T-cell (primary cell): ENCODE measurements at regions not wholly inside any gene's neighbourhood (a gene's known extent, or its start where the extent isn't known, plus 50 kb on each side); places are given as distances from the start of the nearest gene placed in this dataset.

Experiments
- ATAC-seq, 4 experiments: fragments of 200-7000 bp in 3 of 4; fragments of 150-1000 bp in 1 of 4; cut with Tn5 transposase; replicated peaks in 1 of 4; 1 replicate in 3 of 4; 2 replicates in 1 of 4; pipeline ENCODE4 v1.10.0; 2021; ENCODE audit warnings: moderate library complexity in 3 of 4, mild to moderate bottlenecking in 2 of 4, moderate number of reproducible peaks in 1 of 4
- CTCF ChIA-PET, 2 donors: fragments of 300-600 bp; sonication (Branson Sonifier 250); formaldehyde crosslinking; loops; one replicate each; lab custom pipeline; 2022; ENCODE audit warnings: antibody characterized with exemption in 2 of 2; lab: Charles Lee
- POLR2A ChIA-PET, 2 donors: fragments of 300-600 bp; sonication (Branson Sonifier 250); formaldehyde crosslinking; loops; one replicate each; lab custom pipeline; 2022; ENCODE audit warnings: antibody characterized with exemption in 2 of 2; lab: Charles Lee
- DNase-seq, 35 experiments: peaks; one replicate each; pipeline versions ENCODE4 v3.0.0 to v3.0.0-alpha.2; 2013 to 2023
- H3K27ac ChIP-seq: one replicate; pipeline ENCODE4 v1.5.1; 2013; ENCODE audit warnings: low read length
- H3K27me3 ChIP-seq, 2 experiments: replicated peaks in 1 of 2; 1 replicate in 1 of 2; 2 replicates in 1 of 2; pipeline versions ENCODE4 v1.6.1 to v1.7.0; 2013; ENCODE audit warnings: low read length in 1 of 2, mixed read lengths in 1 of 2; ENCODE audit not compliant: control insufficient read depth in 2 of 2, insufficient read depth in 2 of 2; ENCODE audit errors: extremely low read depth in 1 of 2
- H3K36me3 ChIP-seq, 2 donors: 1 replicate in 1 of 2; 2 replicates in 1 of 2; pipeline versions ENCODE4 v1.6.1 to v1.7.0; 2013; ENCODE audit warnings: low read length in 1 of 2; ENCODE audit not compliant: control insufficient read depth in 2 of 2, insufficient read depth in 1 of 2; ENCODE audit errors: extremely low read depth in 1 of 2
- H3K4me1 ChIP-seq, 2 experiments: 1 replicate in 1 of 2; 2 replicates in 1 of 2; pipeline versions ENCODE4 v1.6.1 to v1.7.0; 2013; ENCODE audit warnings: low read length in 2 of 2, mixed read lengths in 1 of 2; ENCODE audit not compliant: insufficient read depth in 2 of 2, control insufficient read depth in 1 of 2; ENCODE audit errors: extremely low read depth in 1 of 2
- H3K4me3 ChIP-seq, 2 donors: 1 replicate in 1 of 2; 2 replicates in 1 of 2; pipeline versions ENCODE4 v1.5.1 to v1.7.0; 2013; ENCODE audit warnings: mild to moderate bottlenecking in 2 of 2, low read length in 1 of 2, moderate library complexity in 1 of 2; ENCODE audit not compliant: control insufficient read depth in 1 of 2; ENCODE audit errors: extremely low read depth in 1 of 2
- H3K9me3 ChIP-seq: 2 replicates; pipeline ENCODE4 v1.7.0; 2013
- H3K27ac Mint-ChIP-seq, 2 donors: one replicate each; pipeline ENCODE4 v1.8.0; 2020 to 2021; ENCODE audit warnings: mild to moderate bottlenecking in 2 of 2, mixed read lengths in 2 of 2
- H3K27me3 Mint-ChIP-seq, 2 donors: one replicate each; pipeline ENCODE4 v1.8.0; 2021 to 2022; ENCODE audit warnings: mixed read lengths in 2 of 2
- H3K36me3 Mint-ChIP-seq: one replicate; pipeline ENCODE4 v1.8.0; 2021; ENCODE audit warnings: mixed read lengths
- H3K4me1 Mint-ChIP-seq, 3 donors: one replicate each; pipeline ENCODE4 v1.8.0; 2020 to 2022; ENCODE audit warnings: mixed read lengths in 3 of 3, mild to moderate bottlenecking in 1 of 3
- H3K4me3 Mint-ChIP-seq, 3 donors: one replicate each; pipeline ENCODE4 v1.8.0; 2020 to 2022; ENCODE audit warnings: mild to moderate bottlenecking in 3 of 3, mixed read lengths in 3 of 3, moderate library complexity in 3 of 3
- H3K9me3 Mint-ChIP-seq, 3 donors: one replicate each; pipeline ENCODE4 v1.8.0; 2020 to 2022; ENCODE audit warnings: mixed read lengths in 3 of 3
- WGBS: methylation state at CpG from one replicate; pipeline ENCODE4 v1.1.5; 2013; ENCODE audit warnings: missing lambda C conversion rate; ENCODE audit not compliant: insufficient coverage; 5-methylcytosine and 5-hydroxymethylcytosine counted together

GRCh38 chr18:30081122-30081521 is 961.4 kb downstream of the DSC3 start:
- Histone ChIP-seq H3K27me3 (no peaks in the 10 kb centered on the region), H3K36me3 (no peaks in the 10 kb centered on the region), H3K4me3 (no peak overlapping the region), H3K4me1 (no peaks in the 10 kb centered on the region), H3K27ac (no peak overlapping the region), H3K9me3 (no peaks in the 10 kb centered on the region)
- DNase-seq, result no peak
- Mint-ChIP-seq H3K27me3 (no peaks in the 10 kb centered on the region), H3K36me3 (no peaks in the 10 kb centered on the region), H3K9me3 (peaks cover 18 to 35% (median 21%) of the 10 kb centered on the region in 3 donors), H3K4me3 (no peak overlapping the region), H3K27ac (no peak overlapping the region), H3K4me1 (no peaks in the 10 kb centered on the region)
- ChIA-PET CTCF (interaction anchor here in 1 of 2 donors (0.9 kb wide), 1 partner anchor 667 kb away, joined by 4 read pairs; no protein-coding TSS in a partner anchor), POLR2A (no interaction called here)
- ATAC-seq, result no peak

- POLR2A ChIA-PET, result no interaction called here
- ATAC-seq, result no peak
- H3K27ac ChIP-seq, result no peak overlapping the region
Observed at GRCh38 chr18:30072609-30073385, 969.7 kb downstream of the DSC3 start.

GRCh38 chr18:30066288-30066687 is 976.3 kb downstream of the DSC3 start:
- H3K27ac ChIP-seq, result no peak overlapping the region
- ChIA-PET CTCF (interaction anchor here in 1 of 2 donors (0.5 kb wide), 1 partner anchor 194 kb away, joined by 10 read pairs; no protein-coding TSS in a partner anchor), POLR2A (no interaction called here)
- DNase-seq (no peak), ATAC-seq (no peak)
- peaks cover 0 to 51% (median 19%) of the 10 kb centered on the region in 3 donors for H3K9me3 Mint-ChIP-seq
- no peak overlapping the region for H3K4me3 ChIP-seq
- no peaks in the 10 kb centered on the region for H3K4me1 ChIP-seq
- H3K4me1 Mint-ChIP-seq, result no peaks in the 10 kb centered on the region
- H3K9me3 ChIP-seq, result no peaks in the 10 kb centered on the region
- no peak overlapping the region for H3K4me3 Mint-ChIP-seq
- WGBS, result no CpG with 5 or more reads among the region's 3 CpGs
- H3K36me3 ChIP-seq, result no peaks in the 10 kb centered on the region
- no peak overlapping the region for H3K27ac Mint-ChIP-seq
- H3K27me3 ChIP-seq, result no peaks in the 10 kb centered on the region
- H3K27me3 Mint-ChIP-seq, result no peaks in the 10 kb centered on the region
- H3K36me3 Mint-ChIP-seq, result no peaks in the 10 kb centered on the region

More at GRCh38 chr18:30072609-30073385, 969.7 kb downstream of the DSC3 start:
- WGBS, result 10% methylated on average over 2 of the region's 5 CpGs
- Histone ChIP-seq H3K27me3 (no peaks in the 10 kb centered on the region), H3K9me3 (peaks cover 2% of the 10 kb centered on the region), H3K4me1 (no peaks in the 10 kb centered on the region), H3K4me3 (no peak overlapping the region), H3K36me3 (no peaks in the 10 kb centered on the region)
- CTCF ChIA-PET, result no interaction called here
- Mint-ChIP-seq H3K9me3 (peaks cover 22 to 39% (median 23%) of the 10 kb centered on the region in 3 donors), H3K27me3 (no peaks in the 10 kb centered on the region), H3K36me3 (no peaks in the 10 kb centered on the region), H3K4me3 (no peak overlapping the region), H3K4me1 (no peaks in the 10 kb centered on the region), H3K27ac (no peak overlapping the region)
- DNase-seq, result no peak

- peaks cover 9 to 29% (median 25%) of the 10 kb centered on the region in 3 donors for H3K9me3 Mint-ChIP-seq
- Histone ChIP-seq H3K27me3 (no peaks in the 10 kb centered on the region), H3K4me3 (no peak overlapping the region), H3K4me1 (no peaks in the 10 kb centered on the region), H3K27ac (no peak overlapping the region), H3K9me3 (no peaks in the 10 kb centered on the region), H3K36me3 (no peaks in the 10 kb centered on the region)
- no peak for DNase-seq
- H3K27me3 Mint-ChIP-seq, result no peaks in the 10 kb centered on the region
- no peak overlapping the region for H3K27ac Mint-ChIP-seq
- no peak for ATAC-seq
- no peaks in the 10 kb centered on the region for H3K4me1 Mint-ChIP-seq
- no peak overlapping the region for H3K4me3 Mint-ChIP-seq
- H3K36me3 Mint-ChIP-seq, result no peaks in the 10 kb centered on the region
- POLR2A ChIA-PET, result no interaction called here
- CTCF ChIA-PET, result no interaction called here
Observed at GRCh38 chr18:30057398-30057797, 985.1 kb downstream of the DSC3 start.

GRCh38 chr18:30056528-30056927 is 986.0 kb downstream of the DSC3 start:
- CTCF ChIA-PET, result no interaction called here
- Mint-ChIP-seq H3K36me3 (no peaks in the 10 kb centered on the region), H3K9me3 (peaks cover 9 to 23% (median 20%) of the 10 kb centered on the region in 3 donors), H3K4me3 (no peak overlapping the region), H3K27ac (no peak overlapping the region), H3K27me3 (no peaks in the 10 kb centered on the region), H3K4me1 (no peaks in the 10 kb centered on the region)
- ATAC-seq, result no peak
- Histone ChIP-seq H3K27ac (no peak overlapping the region), H3K4me3 (no peak overlapping the region), H3K4me1 (no peaks in the 10 kb centered on the region), H3K36me3 (no peaks in the 10 kb centered on the region), H3K9me3 (no peaks in the 10 kb centered on the region), H3K27me3 (no peaks in the 10 kb centered on the region)
- no peak for DNase-seq
- WGBS, result 71% methylated on average over 1 of the region's 2 CpGs
- POLR2A ChIA-PET, result no interaction called here

- ChIA-PET POLR2A (no interaction called here), CTCF (no interaction called here)
- Histone ChIP-seq H3K27me3 (no peaks in the 10 kb centered on the region), H3K4me1 (no peaks in the 10 kb centered on the region), H3K4me3 (no peak overlapping the region), H3K36me3 (no peaks in the 10 kb centered on the region), H3K9me3 (no peaks in the 10 kb centered on the region), H3K27ac (no peak overlapping the region)
- Mint-ChIP-seq H3K27me3 (no peaks in the 10 kb centered on the region), H3K9me3 (peaks cover 6 to 10% (median 9%) of the 10 kb centered on the region in 3 donors), H3K36me3 (no peaks in the 10 kb centered on the region), H3K27ac (no peak overlapping the region), H3K4me3 (no peak overlapping the region), H3K4me1 (no peaks in the 10 kb centered on the region)
- DNase-seq, result no peak
- 61% methylated on average over 5 of the region's 5 CpGs for WGBS
- no peak for ATAC-seq
Observed at GRCh38 chr18:30044496-30044895, 998.0 kb downstream of the DSC3 start.
